ENCODE measurements at regions not wholly inside any gene's neighbourhood (a gene's known extent, or its start where the extent isn't known, plus 50 kb on each side); places are given as distances from the start of the nearest gene placed in this dataset.
"Not testable (repeated sequence)": the region's sequence is repeated elsewhere in the genome, so short reads cannot be mapped to it uniquely, and the experiment has no call there.

DNA sequence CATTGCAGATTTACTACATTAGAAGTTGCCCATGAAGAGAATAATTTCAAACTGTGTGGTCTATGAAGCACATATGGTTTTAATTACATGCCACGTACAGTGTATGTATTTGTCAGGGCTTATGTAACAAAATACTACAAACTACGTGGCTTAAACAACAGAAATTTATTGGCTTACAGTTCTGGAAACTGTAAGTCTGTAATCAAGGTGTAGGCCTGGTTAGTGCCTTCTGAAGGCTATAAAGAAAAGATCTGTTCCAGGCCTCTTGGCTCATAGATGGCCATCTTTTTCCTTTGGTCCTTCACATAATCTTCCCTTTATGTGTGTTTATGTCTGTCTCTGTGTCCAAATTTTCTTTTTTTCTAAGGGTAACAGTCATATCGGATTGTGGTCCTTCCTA lies 1160.2 kb downstream of the FAM133A start:
- TF ChIP-seq, protein P1, sequence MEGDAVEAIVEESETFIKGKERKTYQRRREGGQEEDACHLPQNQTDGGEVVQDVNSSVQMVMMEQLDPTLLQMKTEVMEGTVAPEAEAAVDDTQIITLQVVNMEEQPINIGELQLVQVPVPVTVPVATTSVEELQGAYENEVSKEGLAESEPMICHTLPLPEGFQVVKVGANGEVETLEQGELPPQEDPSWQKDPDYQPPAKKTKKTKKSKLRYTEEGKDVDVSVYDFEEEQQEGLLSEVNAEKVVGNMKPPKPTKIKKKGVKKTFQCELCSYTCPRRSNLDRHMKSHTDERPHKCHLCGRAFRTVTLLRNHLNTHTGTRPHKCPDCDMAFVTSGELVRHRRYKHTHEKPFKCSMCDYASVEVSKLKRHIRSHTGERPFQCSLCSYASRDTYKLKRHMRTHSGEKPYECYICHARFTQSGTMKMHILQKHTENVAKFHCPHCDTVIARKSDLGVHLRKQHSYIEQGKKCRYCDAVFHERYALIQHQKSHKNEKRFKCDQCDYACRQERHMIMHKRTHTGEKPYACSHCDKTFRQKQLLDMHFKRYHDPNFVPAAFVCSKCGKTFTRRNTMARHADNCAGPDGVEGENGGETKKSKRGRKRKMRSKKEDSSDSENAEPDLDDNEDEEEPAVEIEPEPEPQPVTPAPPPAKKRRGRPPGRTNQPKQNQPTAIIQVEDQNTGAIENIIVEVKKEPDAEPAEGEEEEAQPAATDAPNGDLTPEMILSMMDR (IDR thresholded peaks at IDR 0.05; ENCODE audit: extremely low read depth, missing control alignments): no peak
- DNase-seq (ENCODE audit: low spot score): no peak

- TF ChIP-seq, protein P1 (IDR thresholded peaks at IDR 0.05; ENCODE audit: extremely low read depth, missing control alignments): no peak
- no peak for DNase-seq (ENCODE audit: low spot score)
Observed at GRCh38 chrX:94850811-94851210, 1176.8 kb downstream of the FAM133A start.

DNA sequence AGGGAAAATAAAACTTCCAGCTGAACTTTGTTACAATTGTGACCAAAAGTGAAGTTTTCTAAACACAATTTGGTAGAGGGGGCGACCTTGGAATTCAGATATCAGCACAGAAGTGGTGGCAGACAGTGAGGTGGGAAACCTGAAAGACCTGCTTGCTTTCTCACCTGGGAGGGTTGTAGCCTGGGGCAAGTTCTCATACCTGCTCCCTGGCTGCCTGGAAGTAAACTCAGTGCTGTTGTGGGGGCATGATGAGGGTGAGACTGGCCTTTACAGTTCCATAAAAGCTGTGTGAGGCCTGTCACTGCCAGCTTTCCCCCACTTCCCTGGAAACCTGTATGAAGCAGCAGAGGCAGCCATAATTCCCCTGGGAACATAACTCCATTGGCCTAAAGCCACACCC lies 1180.2 kb downstream of the FAM133A start:
- no peak for DNase-seq (ENCODE audit: low spot score)
- TF ChIP-seq, protein P1 (IDR thresholded peaks at IDR 0.05; ENCODE audit: extremely low read depth, missing control alignments): no peak

GRCh38 chrX:94862470-94862869 lies 1188.5 kb downstream of the FAM133A start:
- DNase-seq (ENCODE audit: low spot score): not testable (repeated sequence)

GRCh38 chrX:94871640-94872039 lies 1197.6 kb downstream of the FAM133A start:
- TF ChIP-seq, protein P1 (IDR thresholded peaks at IDR 0.05; ENCODE audit: extremely low read depth, missing control alignments): no peak
- no peak for DNase-seq (ENCODE audit: low spot score)

- TF ChIP-seq, protein P1 (IDR thresholded peaks at IDR 0.05; ENCODE audit: extremely low read depth, missing control alignments): no peak
- DNase-seq (ENCODE audit: low spot score): no peak
Observed at GRCh38 chrX:94901849-94902248, 1227.8 kb downstream of the FAM133A start.

- no peak for DNase-seq (ENCODE audit: low spot score)
- TF ChIP-seq, protein P1 (IDR thresholded peaks at IDR 0.05; ENCODE audit: extremely low read depth, missing control alignments): no peak
Observed at GRCh38 chrX:94908171-94908570, 1234.2 kb downstream of the FAM133A start.

GRCh38 chrX:94908648-94909047 lies 1234.6 kb downstream of the FAM133A start:
- TF ChIP-seq, protein P1 (IDR thresholded peaks at IDR 0.05; ENCODE audit: extremely low read depth, missing control alignments): no peak
- no peak for DNase-seq (ENCODE audit: low spot score)
